Upper lobe of left lung (tissue), 4 donors: ENCODE measurements at regions not wholly inside any gene's neighbourhood (a gene's known extent, or its start where the extent isn't known, plus 50 kb on each side); places are given as distances from the start of the nearest gene placed in this dataset.

Experiments used
- EP300 ChIP-seq, 4 donors: sonication (generic); formaldehyde crosslinking; IDR thresholded peaks; one replicate each; pipeline ENCODE4 v1.5.1; 2017; ENCODE audit warnings: antibody characterized with exemption in 4 of 4, control low read depth in 2 of 4
- POLR2A ChIP-seq, 4 donors: fragments of 450-650 bp; IDR thresholded peaks; one replicate each; pipeline ENCODE4 v1.5.1; 2016 to 2017; ENCODE audit warnings: antibody characterized with exemption in 4 of 4, mild to moderate bottlenecking in 2 of 4

DNA sequence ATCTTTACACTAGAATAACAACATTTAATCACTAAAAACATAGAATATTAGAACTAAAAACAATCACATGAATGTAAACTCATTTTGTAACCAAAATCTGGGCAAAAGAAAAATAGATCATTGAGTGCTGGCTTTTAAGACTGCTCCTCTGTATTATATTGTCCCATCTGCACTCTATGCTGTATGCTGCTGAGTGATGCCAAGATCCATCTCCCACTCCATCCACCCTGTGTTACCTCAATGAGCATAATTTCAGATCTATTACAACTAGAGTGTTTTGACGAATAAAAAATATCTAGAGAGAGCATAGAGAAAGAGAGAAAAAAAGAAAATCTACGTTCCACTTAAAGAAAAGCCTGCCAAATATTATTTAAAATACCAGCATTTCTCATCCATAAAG is 1060.4 kb downstream of the ZPLD1 start:
- no peak for TF ChIP-seq POLR2A (IDR thresholded peaks at IDR 0.05)
- no peak for TF ChIP-seq EP300 (IDR thresholded peaks at IDR 0.05)
